ENCODE measurements at regions not wholly inside any gene's neighbourhood (a gene's known extent, or its start where the extent isn't known, plus 50 kb on each side); places are given as distances from the start of the nearest gene placed in this dataset.
"Not testable (repeated sequence)": the region's sequence is repeated elsewhere in the genome, so short reads cannot be mapped to it uniquely, and the experiment has no call there.

DNA sequence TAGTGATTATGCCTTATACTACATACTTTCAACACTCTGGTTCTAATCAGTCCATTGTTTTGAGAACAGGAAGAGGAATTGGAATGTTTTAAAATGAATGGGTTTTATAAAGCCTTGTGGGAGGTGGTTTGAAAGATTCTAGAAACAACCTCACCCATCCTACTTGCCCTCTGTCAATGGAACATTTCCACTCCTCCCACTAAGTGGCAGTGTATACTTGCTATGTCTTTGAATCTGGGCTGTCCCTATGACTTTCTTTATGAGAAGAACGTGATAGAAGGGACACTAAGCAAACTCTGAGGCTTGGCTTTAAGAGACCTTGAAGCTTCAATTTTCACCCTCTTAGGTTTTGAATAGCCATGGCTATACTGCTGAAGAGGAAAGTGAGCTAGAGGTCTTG is 611.2 kb downstream of the PPP4R3C start:
- DNase-seq = peak; percentile 26

DNA sequence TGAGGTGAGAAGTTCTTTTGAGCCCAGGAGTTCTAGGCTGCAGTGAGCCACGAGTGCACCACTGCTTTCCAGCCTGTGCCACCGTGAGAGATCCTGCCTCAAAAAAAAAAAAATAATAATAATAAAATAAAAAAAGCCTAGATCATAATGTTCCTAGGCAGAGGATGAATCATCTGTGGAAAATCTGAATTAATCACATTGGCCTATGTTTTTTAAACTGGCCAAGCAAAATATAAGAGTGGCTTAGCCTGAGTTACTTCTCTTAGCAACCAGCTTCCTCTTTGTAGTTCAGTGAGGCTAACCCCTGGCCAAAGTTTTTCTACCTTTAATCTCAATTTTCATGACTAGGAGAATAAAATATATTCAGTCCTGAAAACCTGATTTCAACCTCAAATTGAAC is 614.6 kb downstream of the PPP4R3C start:
- peak; percentile 14 for DNase-seq

DNA sequence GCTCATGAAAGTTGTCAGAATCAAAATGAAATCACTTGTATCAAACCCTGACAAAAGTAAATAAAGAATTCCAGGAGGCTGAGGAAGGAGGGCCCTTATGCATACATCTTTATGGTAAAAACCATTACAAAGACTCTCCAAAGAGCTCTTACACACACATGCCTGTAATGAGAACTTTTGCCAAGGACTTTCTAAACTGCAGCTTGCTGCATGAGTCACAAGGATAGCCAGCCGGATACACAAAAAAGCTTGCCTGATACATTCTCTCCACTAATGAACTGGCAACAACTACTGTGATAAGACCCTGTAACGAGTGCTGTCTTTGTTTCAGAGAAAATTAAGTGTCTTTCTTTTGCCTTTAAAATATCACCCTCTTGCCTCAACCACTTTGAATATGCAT is 618.1 kb downstream of the PPP4R3C start:
- peak; percentile 49 for DNase-seq

- no peak for DNase-seq
Observed at GRCh38 chrX:26822448-26822847, 606.5 kb downstream of the MAGEB5 start.

GRCh38 chrX:26789751-26790150 is 573.8 kb downstream of the MAGEB5 start:
- DNase-seq = no peak

- peak; percentile 24 for DNase-seq
Observed at GRCh38 chrX:26788402-26788998, 572.5 kb downstream of the MAGEB5 start.

- DNase-seq = peak; percentile 32
Observed at GRCh38 chrX:26783512-26784225, 567.7 kb downstream of the MAGEB5 start.

- DNase-seq = no peak
Observed at GRCh38 chrX:26778320-26778888, 562.4 kb downstream of the MAGEB5 start.

- DNase-seq = no peak
Observed at GRCh38 chrX:26762253-26762652, 546.3 kb downstream of the MAGEB5 start.

- not testable (repeated sequence) for DNase-seq
Observed at GRCh38 chrX:26755760-26756159, 539.8 kb downstream of the MAGEB5 start.

- no peak for DNase-seq
Observed at GRCh38 chrX:26747877-26748276, 531.9 kb downstream of the MAGEB5 start.

DNA sequence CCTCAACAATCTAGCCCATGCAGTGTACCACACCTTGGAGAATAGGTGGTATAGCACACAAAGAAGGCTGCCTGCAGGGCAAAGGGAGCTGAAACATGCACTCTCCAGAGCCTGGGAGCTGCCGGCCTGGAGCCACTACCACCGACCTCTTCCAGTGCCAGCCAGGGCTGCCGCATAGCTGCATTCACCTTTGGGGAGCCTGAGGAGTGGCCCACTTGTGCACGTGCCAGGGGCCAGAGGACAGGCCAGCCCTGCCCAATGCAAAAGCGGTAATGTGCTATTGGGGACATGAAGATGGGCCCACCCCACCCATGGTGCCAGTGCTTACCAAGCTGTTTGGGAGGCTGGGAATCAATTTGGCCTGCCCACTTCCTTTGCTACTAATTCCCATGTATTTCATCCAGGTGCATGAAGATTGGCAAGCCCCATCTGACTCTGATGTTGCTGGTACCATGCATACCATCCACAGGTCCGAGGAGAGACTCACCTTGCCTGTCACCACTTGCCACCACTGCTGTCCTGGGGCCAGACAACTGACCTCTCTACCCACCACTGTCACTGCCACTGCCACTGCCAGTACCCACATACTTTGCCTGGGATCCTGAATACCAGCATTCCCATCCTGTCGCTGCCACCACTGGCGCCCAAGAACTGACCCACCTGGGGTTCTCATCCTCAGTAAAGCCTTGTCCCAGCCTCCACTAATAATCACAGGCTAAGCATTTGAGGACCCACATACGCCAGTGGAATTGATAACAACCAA is 506.9 kb downstream of the MAGEB5 start:
- no peak for DNase-seq

GRCh38 chrX:26672571-26672970 is 456.6 kb downstream of the MAGEB5 start:
- DNase-seq = peak; percentile 58

GRCh38 chrX:26670521-26670920 is 454.6 kb downstream of the MAGEB5 start:
- DNase-seq = no peak

DNA sequence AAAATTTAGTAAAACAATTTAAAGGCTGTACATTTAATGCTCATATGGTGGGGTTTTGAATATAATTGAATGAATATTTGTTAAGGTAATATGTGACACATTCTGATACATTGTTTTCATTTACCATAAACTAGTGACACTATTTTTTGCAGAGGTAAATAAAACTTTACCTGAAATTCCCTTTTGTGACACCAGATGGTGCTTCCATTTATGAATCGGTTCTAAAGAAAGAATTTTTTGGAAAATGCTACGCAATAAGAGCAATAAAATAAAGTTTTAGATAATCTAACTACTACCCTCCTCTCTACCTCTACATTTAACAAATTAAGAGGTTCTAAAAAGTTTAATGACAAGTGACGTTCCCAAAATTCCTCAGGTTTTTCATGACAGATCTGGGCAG is 448.9 kb downstream of the MAGEB5 start:
- DNase-seq = no peak

- DNase-seq = no peak
Observed at GRCh38 chrX:26653050-26653449, 437.1 kb downstream of the MAGEB5 start.

GRCh38 chrX:26651755-26652154 is 435.8 kb downstream of the MAGEB5 start:
- DNase-seq = no peak

DNA sequence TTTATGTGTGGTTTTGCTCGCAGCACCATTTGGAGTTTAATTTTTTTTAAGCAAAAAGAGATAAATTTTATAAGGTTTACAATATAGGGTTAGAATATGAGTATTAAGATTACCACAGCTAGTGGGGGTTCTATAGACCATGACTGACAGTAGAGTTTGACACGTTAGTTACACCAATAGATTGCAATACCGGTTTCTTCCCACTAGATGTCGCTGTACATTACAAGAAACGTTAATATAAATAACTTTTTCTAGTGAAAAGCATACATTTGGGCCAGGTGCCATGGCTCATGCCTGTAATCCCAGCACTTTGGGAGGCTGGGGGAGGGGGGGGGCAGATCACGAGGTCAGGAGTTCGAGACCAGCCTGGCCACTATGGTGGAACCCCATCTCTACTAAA is 433.6 kb downstream of the MAGEB5 start:
- peak; percentile 6 for DNase-seq

GRCh38 chrX:26631385-26631784 is 415.4 kb downstream of the MAGEB5 start:
- DNase-seq = no peak

- DNase-seq = peak; percentile 59
Observed at GRCh38 chrX:26613956-26614355, 398.0 kb downstream of the MAGEB5 start.

GRCh38 chrX:26606971-26607370 is 391.0 kb downstream of the MAGEB5 start:
- no peak for DNase-seq

- peak; percentile 33 for DNase-seq
Observed at GRCh38 chrX:26597981-26598380, 382.0 kb downstream of the MAGEB5 start.

DNA sequence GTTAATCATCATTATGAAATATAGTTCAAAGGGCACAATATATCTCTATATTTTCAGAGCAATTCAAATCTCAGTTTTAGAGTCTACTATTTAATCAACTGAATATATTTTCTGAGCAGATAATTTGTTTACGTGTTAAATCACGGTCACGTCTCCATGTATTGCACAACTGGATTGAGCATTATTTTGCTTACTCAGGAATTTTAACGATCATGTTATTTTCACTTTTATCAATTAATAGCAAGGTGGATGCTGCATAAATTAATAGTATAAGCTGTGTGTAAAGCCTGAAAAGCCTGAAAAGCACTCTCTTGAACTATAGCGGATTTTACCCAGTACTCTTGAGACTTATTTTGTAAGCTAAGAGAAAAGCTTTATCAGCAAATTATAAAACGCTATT is 374.9 kb downstream of the MAGEB5 start:
- no peak for DNase-seq

DNA sequence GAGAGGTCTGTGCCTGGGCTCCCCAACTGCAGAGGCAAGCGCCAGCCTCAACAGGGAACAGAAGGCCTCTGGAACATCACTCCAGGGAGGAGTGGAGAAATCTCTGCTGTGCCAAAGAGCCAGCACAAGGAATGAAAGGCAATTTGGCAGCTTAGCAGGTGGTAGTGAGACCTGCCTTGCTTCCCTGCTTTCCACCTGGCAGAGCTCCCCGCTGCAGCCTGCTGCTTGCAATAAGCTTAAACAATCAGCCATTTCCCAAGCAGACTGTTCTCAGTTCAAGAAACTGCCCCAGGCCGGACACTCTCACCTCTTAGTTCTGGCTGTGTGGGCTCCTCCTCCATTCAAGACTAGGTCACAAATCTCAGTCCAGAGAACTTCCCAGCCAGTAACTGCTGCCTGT is 370.6 kb downstream of the MAGEB5 start:
- no peak for DNase-seq

Data from fibroblast of skin of right biceps (primary cell).